ENCODE measurements at regions not wholly inside any gene's neighbourhood (a gene's known extent, or its start where the extent isn't known, plus 50 kb on each side); places are given as distances from the start of the nearest gene placed in this dataset.

DNA sequence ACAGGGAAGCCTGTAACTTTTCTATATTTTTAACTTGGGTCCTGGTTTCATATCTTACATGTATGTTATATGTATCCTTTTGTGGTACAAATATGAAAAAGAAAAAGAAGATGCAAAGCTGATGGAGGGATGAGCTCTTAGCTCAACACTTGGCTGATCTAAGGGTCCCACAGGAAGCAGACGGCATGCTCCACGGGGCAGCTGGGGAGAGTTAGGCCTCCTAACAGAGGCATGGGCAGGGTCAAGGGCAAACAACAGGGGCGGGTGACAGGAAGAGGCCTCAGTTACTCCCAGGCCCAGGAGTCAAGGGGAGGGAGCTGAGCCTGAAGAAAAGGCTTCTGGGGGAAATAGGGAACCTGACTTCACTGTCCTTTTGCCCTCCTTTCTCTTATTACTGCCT, 287.2 kb downstream of the ZSWIM6 start:
- TF ChIP-seq POLR2AphosphoS5 (IDR thresholded peaks at IDR 0.05; ENCODE audit: low read depth, low read length) (no peak), FOXP2 (optimal IDR thresholded peaks at IDR 0.05; ENCODE audit: borderline replicate concordance, extremely low read depth, extremely low read length, insufficient read depth) (no peak), SIN3A (IDR thresholded peaks at IDR 0.05; ENCODE audit: borderline replicate concordance, insufficient read depth, low read length) (no peak), TAF1 (IDR thresholded peaks at IDR 0.05; ENCODE audit: borderline replicate concordance, insufficient read depth, low read length) (no peak)
- TF ChIP-seq, protein P1, sequence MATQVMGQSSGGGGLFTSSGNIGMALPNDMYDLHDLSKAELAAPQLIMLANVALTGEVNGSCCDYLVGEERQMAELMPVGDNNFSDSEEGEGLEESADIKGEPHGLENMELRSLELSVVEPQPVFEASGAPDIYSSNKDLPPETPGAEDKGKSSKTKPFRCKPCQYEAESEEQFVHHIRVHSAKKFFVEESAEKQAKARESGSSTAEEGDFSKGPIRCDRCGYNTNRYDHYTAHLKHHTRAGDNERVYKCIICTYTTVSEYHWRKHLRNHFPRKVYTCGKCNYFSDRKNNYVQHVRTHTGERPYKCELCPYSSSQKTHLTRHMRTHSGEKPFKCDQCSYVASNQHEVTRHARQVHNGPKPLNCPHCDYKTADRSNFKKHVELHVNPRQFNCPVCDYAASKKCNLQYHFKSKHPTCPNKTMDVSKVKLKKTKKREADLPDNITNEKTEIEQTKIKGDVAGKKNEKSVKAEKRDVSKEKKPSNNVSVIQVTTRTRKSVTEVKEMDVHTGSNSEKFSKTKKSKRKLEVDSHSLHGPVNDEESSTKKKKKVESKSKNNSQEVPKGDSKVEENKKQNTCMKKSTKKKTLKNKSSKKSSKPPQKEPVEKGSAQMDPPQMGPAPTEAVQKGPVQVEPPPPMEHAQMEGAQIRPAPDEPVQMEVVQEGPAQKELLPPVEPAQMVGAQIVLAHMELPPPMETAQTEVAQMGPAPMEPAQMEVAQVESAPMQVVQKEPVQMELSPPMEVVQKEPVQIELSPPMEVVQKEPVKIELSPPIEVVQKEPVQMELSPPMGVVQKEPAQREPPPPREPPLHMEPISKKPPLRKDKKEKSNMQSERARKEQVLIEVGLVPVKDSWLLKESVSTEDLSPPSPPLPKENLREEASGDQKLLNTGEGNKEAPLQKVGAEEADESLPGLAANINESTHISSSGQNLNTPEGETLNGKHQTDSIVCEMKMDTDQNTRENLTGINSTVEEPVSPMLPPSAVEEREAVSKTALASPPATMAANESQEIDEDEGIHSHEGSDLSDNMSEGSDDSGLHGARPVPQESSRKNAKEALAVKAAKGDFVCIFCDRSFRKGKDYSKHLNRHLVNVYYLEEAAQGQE (IDR thresholded peaks at IDR 0.05; ENCODE audit: insufficient read depth in 1 of 2, low read depth in 2 of 2, low read length in 2 of 2) = no peak

Measured in PFSK-1 (cell line).